Transverse colon (tissue), 4 donors: ENCODE measurements at regions not wholly inside any gene's neighbourhood (a gene's known extent, or its start where the extent isn't known, plus 50 kb on each side); places are given as distances from the start of the nearest gene placed in this dataset.

Experiments
- DNase-seq: peaks from one replicate; pipeline ENCODE4 v3.0.0-alpha.2; 2019
- H3K27ac ChIP-seq, 4 donors: fragments of 200-600 bp; sonication (generic); 2 replicates each; pipeline ENCODE4 v1.5.1; 2016 to 2018; ENCODE audit warnings: inconsistent platforms in 4 of 4
- H3K27me3 ChIP-seq: fragments of 200-600 bp; sonication (generic); 2 replicates; pipeline ENCODE4 v1.5.1; 2017; ENCODE audit warnings: inconsistent platforms
- H3K36me3 ChIP-seq, 4 donors: fragments of 200-600 bp; sonication (generic); 2 replicates each; pipeline ENCODE4 v1.5.1; 2017 to 2019; ENCODE audit warnings: inconsistent platforms in 4 of 4
- H3K4me1 ChIP-seq, 4 donors: fragments of 200-600 bp; sonication (generic); 2 replicates each; pipeline ENCODE4 v1.5.1; 2017 to 2020; ENCODE audit warnings: inconsistent platforms in 4 of 4
- H3K4me3 ChIP-seq, 4 donors: fragments of 200-600 bp; sonication (generic); 1 replicate in 1 of 4; 2 replicates in 3 of 4; pipeline versions ENCODE4 v1.5.1 to v1.6.1; 2017 to 2019; ENCODE audit warnings: inconsistent platforms in 4 of 4
- H3K9me3 ChIP-seq, 2 donors: fragments of 200-600 bp; sonication (generic); 2 replicates each; pipeline ENCODE4 v1.5.1; 2017 to 2019; ENCODE audit warnings: inconsistent platforms in 2 of 2
- CTCF ChIP-seq, 5 experiments: fragments of 200-600 bp in 3 of 5; fragments of 450-650 bp in 2 of 5; sonication (generic) in 3 of 5; IDR thresholded peaks; 1 replicate in 2 of 5; 2 replicates in 3 of 5; pipeline ENCODE4 v1.5.1; 2016 to 2017; ENCODE audit warnings: antibody characterized with exemption in 5 of 5, inconsistent platforms in 3 of 5, mild to moderate bottlenecking in 2 of 5, moderate library complexity in 1 of 5
- EP300 ChIP-seq: sonication (generic); formaldehyde crosslinking; IDR thresholded peaks from one replicate; pipeline ENCODE4 v1.6.1; 2017; ENCODE audit warnings: antibody characterized with exemption, low read depth
- POLR2A ChIP-seq: fragments of 450-650 bp; IDR thresholded peaks from one replicate; pipeline ENCODE4 v1.6.1; 2016; ENCODE audit warnings: antibody characterized with exemption, mild to moderate bottlenecking, moderate library complexity
- POLR2AphosphoS5 ChIP-seq, 3 donors: sonication (generic); formaldehyde crosslinking; IDR thresholded peaks; one replicate each; pipeline ENCODE4 v1.6.1; 2016; ENCODE audit warnings: antibody characterized with exemption in 3 of 3
- WGBS, 2 donors: methylation state at CpG; one replicate each; pipeline ENCODE4 v1.1.5; 2018; ENCODE audit warnings: low coverage in 1 of 2; 5-methylcytosine and 5-hydroxymethylcytosine counted together
- in situ Hi-C, 4 donors: fragments of 200-750 bp; cut with MboI; loops; one replicate each; pipeline versions ENCODE4 v1.15.0 to v1.15.1; 2017; ENCODE audit warnings: low sequenced_read_pairs in 3 of 4, low pct_ligation_motif_present in 1 of 4, low pct_unique_long_range_greater_than_20kb in 1 of 4
- intact Hi-C: fragments of 100-400 bp; cut with DNase I; formaldehyde crosslinking; loops from one replicate; pipeline ENCODE4 v1.15.1; 2023; ENCODE audit warnings: low total_unique reads

GRCh38 chr2:128988967-128989366 lies 670.3 kb upstream of the HS6ST1 start:
- intact Hi-C loops, result no loop called here
- 86% methylated on average over 6 of the region's 6 CpGs; no CpG with 5 or more reads in 1 of the 2 donors for WGBS, 2 donors
- Histone ChIP-seq H3K4me3 (no peak overlapping the region), H3K27me3 (no peaks in the 10 kb centered on the region), H3K9me3 (no peaks in the 10 kb centered on the region), H3K4me1 (no peaks in the 10 kb centered on the region), H3K36me3 (no peaks in the 10 kb centered on the region), H3K27ac (no peak overlapping the region)
- in situ Hi-C loops, result no loop called here
- TF ChIP-seq POLR2A (no peak), CTCF (IDR thresholded peaks at IDR 0.05) (no peak), EP300 (no peak), POLR2AphosphoS5 (IDR thresholded peaks at IDR 0.05) (no peak)
- no peak for DNase-seq

- Histone ChIP-seq H3K36me3 (no peaks in the 10 kb centered on the region), H3K27me3 (no peaks in the 10 kb centered on the region), H3K27ac (no peak overlapping the region), H3K9me3 (no peaks in the 10 kb centered on the region), H3K4me1 (no peaks in the 10 kb centered on the region), H3K4me3 (no peak overlapping the region)
- intact Hi-C loops (no loop called here), in situ Hi-C loops (no loop called here)
- TF ChIP-seq EP300, result no peak
- no peak for TF ChIP-seq CTCF (IDR thresholded peaks at IDR 0.05)
- no peak for TF ChIP-seq POLR2AphosphoS5 (IDR thresholded peaks at IDR 0.05)
- DNase-seq, result no peak
- 81 to 91% methylated on average over 3 to 4 of the region's 4 CpGs for WGBS, 2 donors
Observed at GRCh38 chr2:128995086-128995485, 676.4 kb upstream of the HS6ST1 start.

- no peaks in the 10 kb centered on the region for H3K36me3 ChIP-seq
- H3K27me3 ChIP-seq, result no peaks in the 10 kb centered on the region
- H3K4me1 ChIP-seq, result no peaks in the 10 kb centered on the region
- TF ChIP-seq POLR2AphosphoS5 (IDR thresholded peaks at IDR 0.05) (no peak), POLR2A (no peak), CTCF (IDR thresholded peaks at IDR 0.05) (no peak), EP300 (no peak)
- DNase-seq, result no peak
- in situ Hi-C loops, result no loop called here
- no peak overlapping the region for H3K4me3 ChIP-seq
- H3K27ac ChIP-seq, result no peak overlapping the region
- 82 to 89% methylated on average over 3 to 4 of the region's 4 CpGs for WGBS, 2 donors
- no peaks in the 10 kb centered on the region for H3K9me3 ChIP-seq
- intact Hi-C loops, result no loop called here
Observed at GRCh38 chr2:128996078-128996477, 677.4 kb upstream of the HS6ST1 start.

- Histone ChIP-seq H3K27ac (no peak overlapping the region), H3K9me3 (no peaks in the 10 kb centered on the region), H3K4me1 (no peaks in the 10 kb centered on the region), H3K36me3 (no peaks in the 10 kb centered on the region), H3K4me3 (no peak overlapping the region), H3K27me3 (no peaks in the 10 kb centered on the region)
- WGBS, 2 donors, result 60 to 77% methylated on average over 1 to 5 of the region's 5 CpGs
- no peak for TF ChIP-seq POLR2AphosphoS5 (IDR thresholded peaks at IDR 0.05)
- TF ChIP-seq EP300, result no peak
- in situ Hi-C loops (no loop called here), intact Hi-C loops (no loop called here)
- no peak for DNase-seq
Observed at GRCh38 chr2:128997166-128997866, 678.6 kb upstream of the HS6ST1 start.

- Histone ChIP-seq H3K36me3 (no peaks in the 10 kb centered on the region), H3K27me3 (no peaks in the 10 kb centered on the region), H3K4me1 (no peaks in the 10 kb centered on the region), H3K4me3 (no peak overlapping the region), H3K27ac (no peak overlapping the region), H3K9me3 (no peaks in the 10 kb centered on the region)
- DNase-seq, result no peak
- in situ Hi-C loops, result no loop called here
- WGBS, 2 donors, result 83% methylated on average over 5 of the region's 5 CpGs; no CpG with 5 or more reads in 1 of the 2 donors
- intact Hi-C loops, result no loop called here
- TF ChIP-seq CTCF (IDR thresholded peaks at IDR 0.05) (no peak), POLR2AphosphoS5 (IDR thresholded peaks at IDR 0.05) (no peak), POLR2A (no peak), EP300 (no peak)
Observed at GRCh38 chr2:129001926-129002325, 683.3 kb upstream of the HS6ST1 start.
